ENCODE measurements at regions not wholly inside any gene's neighbourhood (a gene's known extent, or its start where the extent isn't known, plus 50 kb on each side); places are given as distances from the start of the nearest gene placed in this dataset.

- no peaks in the 10 kb centered on the region for H3K79me2 ChIP-seq (ENCODE audit: control insufficient read depth, low read length)
- H3K27ac ChIP-seq (ENCODE audit: low read depth, low read length) = no peak overlapping the region
- 0 out of 2 replicates have a peak, but pooled peaks cover 2% of the 10 kb centered on the region for H3K9me3 ChIP-seq (ENCODE audit: control insufficient read depth, insufficient read depth, low read length)
- no peak overlapping the region for H3K4me3 ChIP-seq (ENCODE audit: low read length)
- no peaks in the 10 kb centered on the region for H3K36me3 ChIP-seq (ENCODE audit: control insufficient read depth, low read length)
- TF ChIP-seq EZH2phosphoT487 (IDR thresholded peaks at IDR 0.05; ENCODE audit: borderline replicate concordance, low read length) = no peak
- no peak for TF ChIP-seq CTCF (IDR thresholded peaks at IDR 0.05; ENCODE audit: low read depth, low read length, poor library complexity, severe bottlenecking)
- no peaks in the 10 kb centered on the region for H4K20me1 ChIP-seq (ENCODE audit: control insufficient read depth, insufficient read depth, low read depth, low read length)
- H3F3A ChIP-seq (ENCODE audit: control insufficient read depth, insufficient read depth) = no peaks in the 10 kb centered on the region
- H3K4me1 ChIP-seq (ENCODE audit: control insufficient read depth, low read length) = no peaks in the 10 kb centered on the region
- no peaks in the 10 kb centered on the region for H3K9me2 ChIP-seq (replicated peaks; ENCODE audit: control insufficient read depth, low read length)
- no peaks in the 10 kb centered on the region for H3K27me3 ChIP-seq (ENCODE audit: control insufficient read depth, low read length)
- H3K4me2 ChIP-seq (ENCODE audit: low read length) = no peak overlapping the region
Measured at GRCh38 chr7:109635374-109635773, 1065.7 kb downstream of the DNAJB9 start.

GRCh38 chr7:109637428-109637990, 1067.8 kb downstream of the DNAJB9 start:
- Histone ChIP-seq H3K27me3 (ENCODE audit: control insufficient read depth, low read length) (no peaks in the 10 kb centered on the region), H4K20me1 (ENCODE audit: control insufficient read depth, insufficient read depth, low read depth, low read length) (no peaks in the 10 kb centered on the region), H3K9me3 (ENCODE audit: control insufficient read depth, insufficient read depth, low read length) (0 out of 2 replicates have a peak, but pooled peaks cover 2% of the 10 kb centered on the region), H3K4me3 (ENCODE audit: low read length) (no peak overlapping the region), H3K79me2 (ENCODE audit: control insufficient read depth, low read length) (no peaks in the 10 kb centered on the region), H3K9me2 (replicated peaks; ENCODE audit: control insufficient read depth, low read length) (no peaks in the 10 kb centered on the region), H3K27ac (ENCODE audit: low read depth, low read length) (no peak overlapping the region), H3K36me3 (ENCODE audit: control insufficient read depth, low read length) (no peaks in the 10 kb centered on the region), H3F3A (ENCODE audit: control insufficient read depth, insufficient read depth) (no peaks in the 10 kb centered on the region), H3K4me2 (ENCODE audit: low read length) (no peak overlapping the region), H3K4me1 (ENCODE audit: control insufficient read depth, low read length) (no peaks in the 10 kb centered on the region)
- TF ChIP-seq EZH2phosphoT487 (IDR thresholded peaks at IDR 0.05; ENCODE audit: borderline replicate concordance, low read length) (no peak), CTCF (IDR thresholded peaks at IDR 0.05; ENCODE audit: low read depth, low read length, poor library complexity, severe bottlenecking) (no peak)

- Histone ChIP-seq H3K4me3 (ENCODE audit: low read length) (no peak overlapping the region), H3K9me3 (ENCODE audit: control insufficient read depth, insufficient read depth, low read length) (no peaks in the 10 kb centered on the region), H3K4me1 (ENCODE audit: control insufficient read depth, low read length) (no peaks in the 10 kb centered on the region), H3K27me3 (ENCODE audit: control insufficient read depth, low read length) (no peaks in the 10 kb centered on the region), H4K20me1 (ENCODE audit: control insufficient read depth, insufficient read depth, low read depth, low read length) (no peaks in the 10 kb centered on the region), H3K36me3 (ENCODE audit: control insufficient read depth, low read length) (no peaks in the 10 kb centered on the region), H3K27ac (ENCODE audit: low read depth, low read length) (no peak overlapping the region), H3K9me2 (replicated peaks; ENCODE audit: control insufficient read depth, low read length) (no peaks in the 10 kb centered on the region), H3K4me2 (ENCODE audit: low read length) (no peak overlapping the region), H3F3A (ENCODE audit: control insufficient read depth, insufficient read depth) (no peaks in the 10 kb centered on the region), H3K79me2 (ENCODE audit: control insufficient read depth, low read length) (no peaks in the 10 kb centered on the region)
- no peak for TF ChIP-seq CTCF (IDR thresholded peaks at IDR 0.05; ENCODE audit: low read depth, low read length, poor library complexity, severe bottlenecking)
- no peak for TF ChIP-seq EZH2phosphoT487 (IDR thresholded peaks at IDR 0.05; ENCODE audit: borderline replicate concordance, low read length)
Measured at GRCh38 chr7:109638321-109638720, 1068.6 kb downstream of the DNAJB9 start.
